ENCODE measurements at regions not wholly inside any gene's neighbourhood (a gene's known extent, or its start where the extent isn't known, plus 50 kb on each side); places are given as distances from the start of the nearest gene placed in this dataset.

DNA sequence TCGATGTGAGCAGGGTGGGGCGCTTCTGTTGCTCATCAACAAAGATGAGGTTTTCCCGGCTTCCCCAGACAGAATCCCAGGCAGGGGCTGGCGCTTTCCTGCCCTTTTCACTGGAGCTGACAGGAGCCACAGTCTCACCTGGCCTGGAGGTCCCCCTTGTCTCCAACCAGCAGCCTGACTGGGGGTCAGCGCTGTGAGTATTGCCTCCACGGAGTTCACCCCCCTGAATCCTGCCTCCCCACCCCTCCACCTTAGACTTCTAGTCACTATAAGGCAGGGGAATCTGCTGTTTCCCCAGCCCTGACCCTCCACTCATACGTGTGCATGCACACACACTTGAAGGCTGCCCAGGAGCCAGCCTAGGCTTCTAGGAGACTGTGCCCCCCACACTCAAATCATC is 58.8 kb upstream of the LYVE1 start:
- CTCF ChIA-PET: interaction anchor here (0.6 to 1.2 kb wide), 2 partner anchors 27 to 689 kb away, joined by 3 read pairs; no protein-coding TSS in a partner anchor
- Mint-ChIP-seq H3K4me3 (no peak overlapping the region), H3K27me3 (peaks cover 28% of the 10 kb centered on the region), H3K36me3 (no peaks in the 10 kb centered on the region), H3K4me1 (peaks cover 28% of the 10 kb centered on the region), H3K9me3 (no peaks in the 10 kb centered on the region), H3K27ac (no peak overlapping the region)
- DNase-seq: no peak

DNA sequence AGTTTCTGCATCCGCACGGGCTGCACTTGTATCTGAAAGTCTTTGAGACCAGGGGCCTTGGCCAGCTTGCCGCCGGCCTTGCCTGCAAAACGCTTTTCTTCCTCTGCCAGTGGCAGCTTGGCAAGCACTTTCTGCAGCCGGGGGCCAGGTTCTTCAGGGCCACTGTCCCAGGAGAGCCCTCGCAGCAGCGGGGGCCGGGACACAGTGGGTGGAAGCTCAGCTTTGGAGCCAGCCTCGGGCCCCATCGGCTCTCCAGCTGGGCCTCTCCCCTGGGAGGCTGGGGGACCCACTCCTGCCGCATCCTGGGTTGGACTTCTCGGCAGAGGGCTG is 57.5 kb upstream of the LYVE1 start:
- no peak for DNase-seq
- Mint-ChIP-seq H3K9me3 (no peaks in the 10 kb centered on the region), H3K27ac (no peak overlapping the region), H3K4me3 (no peak overlapping the region), H3K27me3 (peaks cover 22% of the 10 kb centered on the region), H3K36me3 (no peaks in the 10 kb centered on the region), H3K4me1 (peaks cover 30% of the 10 kb centered on the region)
- CTCF ChIA-PET: interaction anchor here (1.0 to 2.0 kb wide), 3 partner anchors 9 to 220 kb away, joined by 4 to 7 read pairs (median 4); no protein-coding TSS in a partner anchor

DNA sequence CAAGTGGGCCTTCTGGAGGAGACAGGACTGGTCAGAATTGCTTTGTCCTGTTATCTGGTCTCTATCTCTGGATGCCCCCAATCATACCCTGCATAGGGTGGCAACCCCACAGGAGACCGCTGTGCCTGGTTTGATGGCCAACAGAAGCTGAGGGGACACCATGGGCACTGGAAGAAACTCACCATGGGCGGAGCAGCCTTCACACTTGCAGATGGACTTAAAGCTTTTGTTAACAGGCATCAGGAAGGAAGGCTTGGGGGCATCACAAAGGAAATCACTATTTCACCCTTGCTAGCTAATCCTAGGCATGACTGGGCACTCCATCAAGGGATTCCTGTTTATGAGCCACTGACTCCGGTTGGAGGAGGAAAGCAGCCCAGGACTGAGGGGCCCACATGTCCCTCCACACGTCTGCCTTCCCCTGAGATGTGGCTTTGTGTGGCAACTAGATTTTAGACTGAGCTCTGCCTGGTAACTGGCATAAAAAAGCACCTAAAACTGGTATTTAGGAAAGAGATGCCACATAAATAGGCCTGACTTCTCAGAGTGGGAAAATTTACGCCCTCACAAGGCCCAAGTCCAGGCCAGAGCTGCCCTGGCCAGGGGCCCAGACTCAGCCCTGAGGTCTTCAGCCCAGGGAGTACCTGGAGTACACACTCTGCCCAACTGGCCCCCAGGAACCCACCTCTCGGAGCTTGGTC is 57.0 kb upstream of the LYVE1 start:
- CTCF ChIA-PET: interaction anchor here (0.6 to 2.0 kb wide), 4 partner anchors 9 to 220 kb away, joined by 4 to 7 read pairs (median 4); no protein-coding TSS in a partner anchor
- no peaks in the 10 kb centered on the region for H3K9me3 Mint-ChIP-seq
- DNase-seq: no peak
- H3K27ac Mint-ChIP-seq: no peak overlapping the region
- no peak overlapping the region for H3K4me3 Mint-ChIP-seq
- H3K4me1 Mint-ChIP-seq: peaks cover 30% of the 10 kb centered on the region
- peaks cover 17% of the 10 kb centered on the region for H3K27me3 Mint-ChIP-seq
- H3K36me3 Mint-ChIP-seq: no peaks in the 10 kb centered on the region

DNA sequence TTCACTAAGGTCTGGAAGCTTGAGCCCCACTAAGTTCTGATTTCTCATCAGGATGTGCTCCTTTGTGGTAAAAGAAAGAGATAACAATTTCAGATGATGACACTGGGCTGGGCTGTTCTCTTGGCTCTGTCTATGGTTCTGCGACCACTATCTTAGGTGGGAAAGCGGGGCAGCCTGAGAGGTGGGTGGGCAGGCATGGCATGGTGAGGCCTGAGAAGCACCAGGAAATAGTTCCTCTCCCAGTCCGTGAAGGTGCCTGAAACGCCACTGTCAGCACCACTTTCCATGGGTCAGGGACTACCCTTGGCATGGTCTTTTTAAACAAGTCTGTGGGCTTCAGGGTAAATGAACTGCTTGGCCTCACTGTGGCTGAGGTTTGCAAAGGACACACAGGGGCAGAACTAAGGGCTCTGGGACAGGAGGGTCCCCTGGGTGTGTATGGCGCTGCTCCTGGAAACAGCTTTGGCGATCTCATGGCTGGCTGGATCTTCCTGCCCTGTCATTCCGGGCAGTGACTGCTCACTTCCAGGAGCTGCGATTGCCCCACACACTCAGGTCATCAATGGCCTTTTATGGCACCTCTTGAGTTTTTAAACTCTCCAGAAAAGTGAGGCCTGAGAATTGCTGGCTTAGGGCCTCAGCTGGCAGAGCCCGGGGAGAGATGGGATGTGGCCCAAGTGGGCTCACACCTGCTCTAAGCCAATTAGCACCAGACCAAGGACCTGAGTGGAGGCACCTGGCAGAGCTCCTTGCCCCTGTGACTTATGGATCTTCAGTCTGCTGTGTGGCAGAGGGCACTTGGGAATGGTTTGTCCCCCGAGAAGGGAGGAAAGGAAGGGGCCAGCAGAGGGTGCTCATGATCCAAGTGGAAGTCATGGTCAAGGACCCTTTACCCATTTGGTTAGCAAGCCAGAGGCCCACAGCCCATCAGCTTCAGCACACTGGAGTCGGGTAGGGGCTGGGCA is 55.6 kb upstream of the LYVE1 start:
- no peaks in the 10 kb centered on the region for H3K9me3 Mint-ChIP-seq
- H3K27ac Mint-ChIP-seq: peak overlapping the region; percentile 84
- H3K4me1 Mint-ChIP-seq: peaks cover 29% of the 10 kb centered on the region
- H3K36me3 Mint-ChIP-seq: no peaks in the 10 kb centered on the region
- no peak for DNase-seq
- peaks cover 11% of the 10 kb centered on the region for H3K27me3 Mint-ChIP-seq
- CTCF ChIA-PET: interaction anchor here (1.2 to 1.3 kb wide), 2 partner anchors 84 to 218 kb away, joined by 3 to 4 read pairs; partner anchors contain the start of gene RNF141
- no peak overlapping the region for H3K4me3 Mint-ChIP-seq

GRCh38 chr11:10622957-10623791 is 54.7 kb upstream of the LYVE1 start:
- peak overlapping the region; percentile 84 for H3K27ac Mint-ChIP-seq
- no peaks in the 10 kb centered on the region for H3K9me3 Mint-ChIP-seq
- H3K36me3 Mint-ChIP-seq: no peaks in the 10 kb centered on the region
- H3K4me1 Mint-ChIP-seq: peaks cover 20% of the 10 kb centered on the region
- no peak overlapping the region for H3K4me3 Mint-ChIP-seq
- CTCF ChIA-PET: interaction anchor here (1.3 kb wide), 1 partner anchor 217 kb away, joined by 4 read pairs; no protein-coding TSS in a partner anchor
- peak; percentile 26 for DNase-seq
- H3K27me3 Mint-ChIP-seq: peaks cover 6% of the 10 kb centered on the region

GRCh38 chr11:10622108-10622507 is 53.6 kb upstream of the LYVE1 start:
- CTCF ChIA-PET: no interaction called here
- Mint-ChIP-seq H3K36me3 (no peaks in the 10 kb centered on the region), H3K9me3 (no peaks in the 10 kb centered on the region), H3K27me3 (peaks cover 8% of the 10 kb centered on the region), H3K27ac (no peak overlapping the region), H3K4me3 (no peak overlapping the region), H3K4me1 (peaks cover 20% of the 10 kb centered on the region)
- no peak for DNase-seq

DNA sequence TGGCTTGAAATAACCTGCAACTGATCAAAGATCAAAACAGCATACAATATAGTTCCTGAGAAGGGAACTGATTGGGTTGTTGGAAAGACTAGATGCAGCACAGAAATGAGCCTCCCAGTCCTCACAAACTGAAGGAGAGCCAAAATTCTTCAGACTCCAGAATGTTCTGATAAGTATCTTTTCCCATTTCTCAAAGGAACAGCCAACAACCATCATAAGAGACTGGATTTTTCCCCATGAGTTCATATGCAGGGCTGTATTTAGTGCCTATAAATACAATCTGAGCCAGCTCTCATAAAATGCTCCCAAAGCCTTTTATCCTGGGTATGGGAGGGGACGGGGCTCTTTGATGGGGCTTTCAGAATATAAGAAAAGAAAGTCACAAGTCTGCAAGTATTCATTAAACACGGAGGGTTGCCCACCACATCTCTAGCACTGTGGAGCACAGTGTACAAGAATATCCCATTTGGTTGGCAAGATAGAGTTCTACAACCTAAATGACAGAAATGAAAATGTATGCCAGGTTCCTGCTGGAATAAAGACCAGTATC is 50.7 kb upstream of the LYVE1 start:
- CTCF ChIA-PET: no interaction called here
- Mint-ChIP-seq H3K4me1 (peaks cover 17% of the 10 kb centered on the region), H3K4me3 (no peak overlapping the region), H3K36me3 (no peaks in the 10 kb centered on the region), H3K9me3 (no peaks in the 10 kb centered on the region), H3K27ac (no peak overlapping the region), H3K27me3 (peaks cover 10% of the 10 kb centered on the region)
- DNase-seq: no peak

GRCh38 chr11:10618490-10618889 is 50.0 kb upstream of the LYVE1 start:
- CTCF ChIA-PET: no interaction called here
- no peak overlapping the region for H3K4me3 Mint-ChIP-seq
- H3K27ac Mint-ChIP-seq: no peak overlapping the region
- no peaks in the 10 kb centered on the region for H3K36me3 Mint-ChIP-seq
- H3K27me3 Mint-ChIP-seq: peaks cover 17% of the 10 kb centered on the region
- H3K9me3 Mint-ChIP-seq: no peaks in the 10 kb centered on the region
- DNase-seq: no peak
- H3K4me1 Mint-ChIP-seq: peaks cover 9% of the 10 kb centered on the region

All from activated naive CD4-positive, alpha-beta T cell treated with anti-CD3 and anti-CD28 coated beads, Interleukin-2, amount 10 ng/mL, durations not matched to agents 7 days and 5 days (primary cell).